GM12872 (cell line): ENCODE measurements at regions not wholly inside any gene's neighbourhood (a gene's known extent, or its start where the extent isn't known, plus 50 kb on each side); places are given as distances from the start of the nearest gene placed in this dataset.

Experiments used
- TF ChIP-seq, protein P1 (sequence below): IDR thresholded peaks from 3 replicates; pipeline ENCODE4 v1.5.1; 2011; ENCODE audit warnings: low read depth, mild to moderate bottlenecking, low read length, moderate library complexity; ENCODE audit not compliant: insufficient read depth

DNA sequence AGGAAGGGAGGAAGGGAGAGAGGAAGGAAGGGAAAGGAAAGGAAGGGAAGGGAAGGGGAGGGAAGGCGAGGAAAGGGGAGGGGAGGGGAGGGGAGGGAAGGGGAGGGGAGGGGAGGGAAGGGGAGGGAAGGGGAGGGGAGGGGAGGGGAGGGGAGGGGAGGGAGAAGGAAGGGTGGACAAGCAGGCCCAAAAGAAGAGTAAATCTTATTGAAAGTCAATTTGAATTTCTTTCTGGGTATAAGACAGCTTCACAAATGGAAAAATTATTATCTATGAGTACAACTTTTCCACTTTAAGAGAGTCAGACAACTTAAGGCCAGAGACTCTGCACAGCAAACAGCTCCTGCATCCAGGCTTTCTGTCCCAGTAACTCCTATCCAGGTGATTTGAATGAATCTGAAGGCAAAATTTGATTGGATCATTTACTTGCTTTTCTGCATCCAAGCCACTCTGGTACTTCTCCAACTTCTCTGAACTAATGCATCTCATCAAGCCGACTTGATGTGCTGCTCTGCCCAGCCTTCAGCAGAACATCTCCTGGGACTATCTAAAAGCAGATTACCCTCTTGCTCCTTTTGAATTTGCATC is 363.4 kb upstream of the KIF2A start:
- TF ChIP-seq, protein P1, sequence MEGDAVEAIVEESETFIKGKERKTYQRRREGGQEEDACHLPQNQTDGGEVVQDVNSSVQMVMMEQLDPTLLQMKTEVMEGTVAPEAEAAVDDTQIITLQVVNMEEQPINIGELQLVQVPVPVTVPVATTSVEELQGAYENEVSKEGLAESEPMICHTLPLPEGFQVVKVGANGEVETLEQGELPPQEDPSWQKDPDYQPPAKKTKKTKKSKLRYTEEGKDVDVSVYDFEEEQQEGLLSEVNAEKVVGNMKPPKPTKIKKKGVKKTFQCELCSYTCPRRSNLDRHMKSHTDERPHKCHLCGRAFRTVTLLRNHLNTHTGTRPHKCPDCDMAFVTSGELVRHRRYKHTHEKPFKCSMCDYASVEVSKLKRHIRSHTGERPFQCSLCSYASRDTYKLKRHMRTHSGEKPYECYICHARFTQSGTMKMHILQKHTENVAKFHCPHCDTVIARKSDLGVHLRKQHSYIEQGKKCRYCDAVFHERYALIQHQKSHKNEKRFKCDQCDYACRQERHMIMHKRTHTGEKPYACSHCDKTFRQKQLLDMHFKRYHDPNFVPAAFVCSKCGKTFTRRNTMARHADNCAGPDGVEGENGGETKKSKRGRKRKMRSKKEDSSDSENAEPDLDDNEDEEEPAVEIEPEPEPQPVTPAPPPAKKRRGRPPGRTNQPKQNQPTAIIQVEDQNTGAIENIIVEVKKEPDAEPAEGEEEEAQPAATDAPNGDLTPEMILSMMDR, result no peak

DNA sequence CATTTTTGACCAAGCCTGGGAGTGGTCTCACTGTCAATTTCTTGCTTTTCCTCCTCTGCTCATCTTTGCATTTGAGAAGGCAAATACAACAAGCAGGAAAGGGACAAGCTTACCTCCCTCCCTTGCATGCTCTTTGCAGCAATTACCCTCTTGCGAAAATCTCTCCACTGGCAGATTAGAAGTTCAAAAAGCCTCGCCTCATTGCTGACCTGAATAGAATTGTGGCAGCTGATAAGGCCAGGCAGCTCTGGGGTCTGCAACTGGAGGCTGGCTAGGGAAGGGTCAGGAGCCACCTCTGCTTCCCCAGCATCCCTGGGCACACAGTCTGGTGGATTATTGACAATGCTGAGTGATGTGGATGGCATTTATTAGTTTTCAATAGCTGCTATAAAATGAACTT is 362.3 kb upstream of the KIF2A start:
- TF ChIP-seq, protein P1, result no peak

DNA sequence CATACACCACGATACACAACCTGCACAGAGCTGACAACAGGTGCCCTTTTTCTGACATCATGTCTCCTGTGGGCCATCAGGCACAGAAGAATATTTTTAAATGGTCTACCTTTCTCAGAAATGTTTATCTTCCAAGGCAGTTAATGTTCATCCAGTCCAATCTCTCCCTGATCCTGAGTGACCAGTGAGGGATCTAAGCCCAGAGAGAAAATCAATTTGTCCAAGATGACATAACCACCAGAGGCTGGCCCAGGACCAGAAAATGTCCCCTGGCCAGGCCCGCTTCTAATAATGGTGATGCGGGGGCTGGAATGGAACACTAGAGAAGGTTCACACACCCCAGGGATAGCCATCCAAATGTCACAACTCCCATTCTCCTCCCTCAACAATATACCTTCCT is 357.9 kb upstream of the KIF2A start:
- TF ChIP-seq, protein P1, result no peak

DNA sequence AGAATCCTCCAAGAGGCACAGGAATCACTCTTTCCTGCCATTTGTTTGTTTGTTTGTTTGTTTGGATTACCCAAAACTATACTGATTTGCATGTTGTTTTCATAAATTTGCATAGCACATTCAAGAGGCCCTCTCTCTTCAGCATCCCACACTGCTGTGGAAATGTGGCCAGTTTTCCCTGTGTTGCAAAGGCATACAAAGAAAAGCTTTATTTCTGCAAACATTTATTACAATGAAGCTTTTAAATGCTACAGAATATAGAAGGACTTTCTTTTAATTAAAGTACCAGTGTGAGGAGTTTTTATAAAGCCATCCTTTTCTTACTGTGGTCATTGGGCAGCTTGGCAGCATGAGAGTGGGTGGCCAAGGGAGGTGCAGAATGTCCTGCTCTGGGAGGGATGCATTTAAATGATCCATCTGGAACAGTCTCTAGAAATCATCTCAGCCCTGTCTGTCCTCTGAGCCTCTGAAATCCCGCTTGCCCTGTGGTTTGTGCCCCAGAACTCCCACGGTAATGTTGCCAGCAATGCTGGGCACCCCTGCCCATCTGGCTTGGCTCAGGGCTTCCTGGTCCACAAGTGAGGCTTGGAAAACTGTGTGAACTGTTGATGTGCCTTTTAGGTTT is 356.8 kb upstream of the KIF2A start:
- TF ChIP-seq, protein P1, result no peak

DNA sequence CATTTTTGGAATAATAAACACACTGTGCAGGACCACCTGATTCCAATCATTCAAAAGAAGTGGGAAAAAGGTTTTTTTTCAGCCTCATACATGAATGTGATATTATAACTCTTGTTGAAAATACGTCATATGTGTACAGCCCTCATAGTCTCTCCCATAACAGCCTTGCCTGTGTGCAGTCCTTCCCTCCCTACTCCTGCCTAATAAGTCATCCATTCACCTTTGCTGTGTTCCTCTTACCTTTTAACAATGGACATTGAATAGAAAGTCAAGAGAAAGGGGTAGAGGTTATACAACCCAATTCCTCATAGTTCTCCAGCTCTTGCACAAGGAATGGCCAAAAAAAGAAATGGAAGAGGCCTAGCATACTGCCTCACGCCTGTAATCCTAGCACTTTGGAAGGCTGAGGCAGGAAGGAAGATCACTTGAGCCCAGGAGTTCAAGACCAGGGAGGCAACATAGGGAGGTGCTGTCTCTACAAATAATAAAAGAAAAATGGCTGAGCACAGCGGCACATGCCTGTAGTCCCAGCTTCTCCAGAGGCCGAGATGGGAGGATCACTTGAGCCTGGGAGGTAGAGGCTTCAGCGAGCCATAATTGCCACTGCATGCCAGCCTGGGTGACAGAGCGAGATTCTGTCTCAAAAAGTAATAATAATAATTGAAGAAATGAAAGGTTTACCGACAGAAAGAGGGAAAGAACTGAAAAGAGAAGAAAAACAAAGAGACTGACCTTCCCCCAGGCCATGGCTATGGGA is 356.1 kb upstream of the KIF2A start:
- TF ChIP-seq, protein P1, result no peak

DNA sequence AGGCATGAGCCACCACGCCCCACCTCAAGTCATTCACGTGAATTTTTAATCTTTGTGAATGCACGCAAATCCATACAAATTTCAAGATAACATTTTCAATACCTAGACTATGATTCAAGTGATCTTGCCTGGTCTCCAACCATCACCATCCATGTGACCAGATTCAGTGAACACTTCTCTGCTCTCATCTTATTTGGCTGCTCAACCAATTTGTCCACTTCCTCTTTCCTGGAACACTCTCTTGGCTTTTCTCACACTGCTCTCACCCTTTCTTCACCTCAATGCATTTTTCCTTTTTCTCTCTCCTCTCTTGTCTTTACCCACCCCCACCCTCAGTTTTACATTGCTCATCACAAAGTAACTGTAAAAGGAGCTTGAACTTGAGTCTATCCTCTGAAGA is 354.7 kb upstream of the KIF2A start:
- TF ChIP-seq, protein P1, result no peak

DNA sequence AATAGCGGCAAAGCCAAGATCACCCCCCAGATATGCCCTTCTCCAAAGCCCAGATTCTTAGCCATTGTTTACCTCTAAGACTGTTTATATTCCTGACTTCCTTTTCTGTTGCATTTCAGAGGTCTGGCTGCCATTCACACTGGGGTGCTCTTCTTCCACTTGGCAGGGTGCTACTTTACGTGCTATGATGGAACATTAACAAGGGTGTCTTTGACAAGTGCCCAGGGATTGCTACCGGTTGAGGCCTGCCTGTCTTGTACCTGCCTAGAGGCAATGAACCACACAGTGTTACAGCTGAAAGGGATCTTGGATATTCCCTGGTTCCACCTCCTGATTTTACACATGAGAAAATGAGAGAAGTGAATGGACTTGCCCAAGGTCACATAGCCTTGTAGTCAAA is 352.1 kb upstream of the KIF2A start:
- TF ChIP-seq, protein P1, result no peak
